Vagina (tissue), 2 donors: ENCODE measurements at regions not wholly inside any gene's neighbourhood (a gene's known extent, or its start where the extent isn't known, plus 50 kb on each side); places are given as distances from the start of the nearest gene placed in this dataset.
"Not testable (repeated sequence)": the region's sequence is repeated elsewhere in the genome, so short reads cannot be mapped to it uniquely, and the experiment has no call there.

Source experiments
- DNase-seq, 2 donors: peaks; one replicate each; pipeline ENCODE4 v3.0.0-alpha.2; 2017; ENCODE audit errors: extremely low spot score in 2 of 2
- H3K27ac ChIP-seq: fragments of 200-600 bp; sonication (generic); one replicate; pipeline ENCODE4 v1.5.1; 2019
- H3K27me3 ChIP-seq: fragments of 200-600 bp; sonication (generic); one replicate; pipeline ENCODE4 v1.5.1; 2019
- H3K36me3 ChIP-seq, 2 donors: fragments of 200-600 bp; sonication (generic); one replicate each; pipeline ENCODE4 v1.5.1; 2017 to 2019
- H3K4me1 ChIP-seq: fragments of 200-600 bp; sonication (generic); one replicate; pipeline ENCODE4 v1.5.1; 2019
- H3K4me3 ChIP-seq, 2 donors: fragments of 200-600 bp; sonication (generic); 1 replicate in 1 of 2; 2 replicates in 1 of 2; pipeline ENCODE4 v1.5.1; 2016 to 2019
- H3K9me3 ChIP-seq: fragments of 200-600 bp; sonication (generic); one replicate; pipeline ENCODE4 v1.5.1; 2019
- CTCF ChIP-seq, 3 experiments: fragments of 450-650 bp in 2 of 3; fragments of 200-600 bp in 1 of 3; sonication (generic) in 1 of 3; IDR thresholded peaks; one replicate each; pipeline ENCODE4 v1.5.1; 2017 to 2019; ENCODE audit warnings: antibody characterized with exemption in 3 of 3, mild to moderate bottlenecking in 2 of 3, moderate library complexity in 2 of 3
- POLR2A ChIP-seq, 2 donors: fragments of 450-650 bp; IDR thresholded peaks; one replicate each; pipeline ENCODE4 v1.6.1; 2017; ENCODE audit warnings: antibody characterized with exemption in 2 of 2, mild to moderate bottlenecking in 2 of 2, moderate library complexity in 2 of 2
- POLR2AphosphoS5 ChIP-seq, 2 donors: sonication (generic); formaldehyde crosslinking; IDR thresholded peaks; one replicate each; pipeline ENCODE4 v1.9.0; 2017; ENCODE audit warnings: antibody characterized with exemption in 2 of 2, mild to moderate bottlenecking in 2 of 2, low read depth in 1 of 2; ENCODE audit not compliant: insufficient read depth in 1 of 2
- intact Hi-C: fragments of 100-400 bp; cut with DNase I; formaldehyde crosslinking; loops from one replicate; pipeline ENCODE4 v1.15.1; 2023

- H3K27me3 ChIP-seq, result no peaks in the 10 kb centered on the region
- no peak for TF ChIP-seq POLR2AphosphoS5 (IDR thresholded peaks at IDR 0.05; ENCODE audit: insufficient read depth in 1 of 2, low read depth in 1 of 2)
- no peak for TF ChIP-seq CTCF (IDR thresholded peaks at IDR 0.05)
- no peak for TF ChIP-seq POLR2A (IDR thresholded peaks at IDR 0.05)
- no peaks in the 10 kb centered on the region for H3K36me3 ChIP-seq
- no peaks in the 10 kb centered on the region for H3K9me3 ChIP-seq
- no peak overlapping the region for H3K27ac ChIP-seq
- no peak for DNase-seq
- no peak overlapping the region for H3K4me3 ChIP-seq
- intact Hi-C loops, result no loop called here
- H3K4me1 ChIP-seq, result no peaks in the 10 kb centered on the region
Observed at GRCh38 chr6:85287158-85287557, 162.7 kb upstream of the NT5E start.

- H3K4me3 ChIP-seq, result not testable (repeated sequence)
Observed at GRCh38 chr6:85286507-85286906, 163.4 kb upstream of the NT5E start.

DNA sequence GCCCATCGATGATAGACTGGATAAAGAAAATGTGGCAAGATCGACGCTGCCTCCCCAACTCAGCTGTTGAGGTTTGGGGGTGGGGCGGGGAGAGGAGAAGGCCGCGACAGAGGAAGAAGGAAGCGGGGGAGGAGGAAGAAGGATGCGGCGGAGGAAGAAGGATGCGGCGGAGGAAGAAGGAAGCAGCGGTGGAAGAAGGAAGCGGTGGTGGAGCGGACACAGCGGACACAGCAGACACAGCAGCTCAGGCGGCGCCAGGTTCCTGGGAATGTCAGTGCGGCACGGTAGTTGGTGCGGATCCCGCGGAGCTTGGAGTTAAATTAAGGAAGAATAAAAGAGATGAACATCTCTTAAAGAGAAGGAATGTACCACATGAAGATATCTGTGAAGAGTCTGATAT is 163.9 kb upstream of the NT5E start:
- DNase-seq, result no peak
- Histone ChIP-seq H3K36me3 (no peaks in the 10 kb centered on the region), H3K4me3 (no peak overlapping the region), H3K27ac (no peak overlapping the region), H3K9me3 (no peaks in the 10 kb centered on the region), H3K4me1 (no peaks in the 10 kb centered on the region), H3K27me3 (no peaks in the 10 kb centered on the region)
- TF ChIP-seq CTCF (IDR thresholded peaks at IDR 0.05), result no peak
- no peak for TF ChIP-seq POLR2A (IDR thresholded peaks at IDR 0.05)
- no peak for TF ChIP-seq POLR2AphosphoS5 (IDR thresholded peaks at IDR 0.05; ENCODE audit: insufficient read depth in 1 of 2, low read depth in 1 of 2)
- intact Hi-C loops, result no loop called here

More at GRCh38 chr6:85286507-85286906, 163.4 kb upstream of the NT5E start:
- H3K27ac ChIP-seq, H3K36me3 ChIP-seq, DNase-seq, H3K4me1 ChIP-seq, intact Hi-C loops, H3K27me3 ChIP-seq, H3K9me3 ChIP-seq: not testable (repeated sequence)

- Histone ChIP-seq H3K4me3 (no peak overlapping the region), H3K4me1 (no peaks in the 10 kb centered on the region), H3K36me3 (no peaks in the 10 kb centered on the region), H3K9me3 (no peaks in the 10 kb centered on the region), H3K27ac (no peak overlapping the region), H3K27me3 (no peaks in the 10 kb centered on the region)
- no peak for TF ChIP-seq POLR2A (IDR thresholded peaks at IDR 0.05)
- TF ChIP-seq CTCF (IDR thresholded peaks at IDR 0.05), result no peak
- no peak for TF ChIP-seq POLR2AphosphoS5 (IDR thresholded peaks at IDR 0.05; ENCODE audit: insufficient read depth in 1 of 2, low read depth in 1 of 2)
- intact Hi-C loops, result no loop called here
- DNase-seq, result no peak
Observed at GRCh38 chr6:85285114-85285513, 164.8 kb upstream of the NT5E start.

DNA sequence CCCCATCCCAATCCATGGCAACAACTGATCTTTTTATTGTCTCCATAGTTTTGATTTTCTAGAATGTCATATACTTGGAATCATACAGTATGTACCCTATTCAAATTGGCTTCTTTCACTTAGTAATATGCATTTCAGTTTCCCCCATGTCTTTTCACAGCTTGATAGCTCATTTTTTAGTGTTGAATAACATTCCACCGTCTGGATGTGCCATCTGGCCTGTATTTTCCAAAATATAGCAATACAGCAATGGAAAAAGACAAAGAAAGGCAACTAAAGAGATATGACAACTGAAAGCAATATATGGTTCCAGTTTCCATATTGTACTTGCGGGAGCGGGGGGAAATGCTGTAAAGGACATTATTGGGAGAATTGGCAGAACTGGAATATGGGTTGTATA is 166.4 kb upstream of the NT5E start:
- H3K36me3 ChIP-seq, result no peaks in the 10 kb centered on the region
- no peak for DNase-seq
- no peaks in the 10 kb centered on the region for H3K9me3 ChIP-seq
- no peak overlapping the region for H3K27ac ChIP-seq
- no peak for TF ChIP-seq POLR2AphosphoS5 (IDR thresholded peaks at IDR 0.05; ENCODE audit: insufficient read depth in 1 of 2, low read depth in 1 of 2)
- TF ChIP-seq CTCF (IDR thresholded peaks at IDR 0.05), result no peak
- TF ChIP-seq POLR2A (IDR thresholded peaks at IDR 0.05), result no peak
- H3K4me1 ChIP-seq, result no peaks in the 10 kb centered on the region
- intact Hi-C loops, result no loop called here
- H3K4me3 ChIP-seq, result no peak overlapping the region
- H3K27me3 ChIP-seq, result no peaks in the 10 kb centered on the region
